ENCODE measurements at regions not wholly inside any gene's neighbourhood (a gene's known extent, or its start where the extent isn't known, plus 50 kb on each side); places are given as distances from the start of the nearest gene placed in this dataset.

GRCh38 chr5:159439002-159439401 is 108.7 kb upstream of the IL12B start:
- TF ChIP-seq CTCF (IDR thresholded peaks at IDR 0.05) (no peak), ZFX (IDR thresholded peaks at IDR 0.05; ENCODE audit: borderline replicate concordance) (no peak)
